CD4-positive, alpha-beta memory T cell (primary cell): ENCODE measurements at regions not wholly inside any gene's neighbourhood (a gene's known extent, or its start where the extent isn't known, plus 50 kb on each side); places are given as distances from the start of the nearest gene placed in this dataset.

Experiments
- CTCF ChIA-PET: fragments of 350-600 bp; sonication (Branson Sonifier 250); formaldehyde crosslinking; loops from one replicate; lab custom pipeline; 2021; ENCODE audit warnings: inconsistent platforms; ENCODE audit not compliant: partially characterized antibody; lab: Charles Lee
- POLR2A ChIA-PET: fragments of 350-600 bp; sonication (Branson Sonifier 250); formaldehyde crosslinking; loops from one replicate; lab custom pipeline; 2021; ENCODE audit not compliant: partially characterized antibody; lab: Charles Lee
- DNase-seq, 5 donors: peaks; one replicate each; pipeline versions ENCODE4 v3.0.0 to v3.0.0-alpha.2; 2020 to 2022; ENCODE audit warnings: mixed read lengths in 1 of 5
- H3K27ac ChIP-seq: one replicate; pipeline ENCODE4 v1.7.0; 2013; ENCODE audit warnings: low read depth, low read length
- H3K27me3 ChIP-seq: 2 replicates; pipeline ENCODE4 v1.7.0; 2013; ENCODE audit warnings: mild to moderate bottlenecking, low read length, moderate library complexity; ENCODE audit not compliant: insufficient read depth
- H3K36me3 ChIP-seq: 2 replicates; pipeline ENCODE4 v1.7.0; 2013; ENCODE audit warnings: mild to moderate bottlenecking, low read length, moderate library complexity; ENCODE audit not compliant: insufficient read depth
- H3K4me1 ChIP-seq: 2 replicates; pipeline ENCODE4 v1.7.0; 2013; ENCODE audit warnings: mild to moderate bottlenecking, low read length, moderate library complexity; ENCODE audit not compliant: insufficient read depth
- H3K4me3 ChIP-seq, 2 donors: one replicate each; pipeline ENCODE4 v1.7.0; 2013; ENCODE audit warnings: low read length in 2 of 2, mild to moderate bottlenecking in 1 of 2
- H3K9me3 ChIP-seq, 2 donors: one replicate each; pipeline ENCODE4 v1.7.0; 2013; ENCODE audit warnings: low read length in 2 of 2, control low read depth in 1 of 2; ENCODE audit not compliant: control insufficient read depth in 1 of 2
- H3K27ac Mint-ChIP-seq, 7 donors: one replicate each; pipeline ENCODE4 v1.8.0; 2020 to 2021; ENCODE audit warnings: mixed read lengths in 7 of 7, mild to moderate bottlenecking in 6 of 7, inconsistent platforms in 3 of 7, moderate library complexity in 3 of 7
- H3K27me3 Mint-ChIP-seq, 2 donors: one replicate each; pipeline ENCODE4 v1.8.0; 2020 to 2021; ENCODE audit warnings: mixed read lengths in 2 of 2
- H3K36me3 Mint-ChIP-seq, 2 donors: one replicate each; pipeline ENCODE4 v1.8.0; 2020 to 2021; ENCODE audit warnings: mixed read lengths in 2 of 2, inconsistent platforms in 1 of 2, mild to moderate bottlenecking in 1 of 2
- H3K4me1 Mint-ChIP-seq, 4 donors: one replicate each; pipeline ENCODE4 v1.8.0; 2020 to 2021; ENCODE audit warnings: mixed read lengths in 4 of 4, mild to moderate bottlenecking in 1 of 4
- H3K4me3 Mint-ChIP-seq, 8 donors: one replicate each; pipeline ENCODE4 v1.8.0; 2020 to 2021; ENCODE audit warnings: mixed read lengths in 8 of 8, mild to moderate bottlenecking in 7 of 8, moderate library complexity in 6 of 8, inconsistent platforms in 3 of 8
- H3K9me3 Mint-ChIP-seq, 8 donors: one replicate each; pipeline ENCODE4 v1.8.0; 2020 to 2021; ENCODE audit warnings: mixed read lengths in 8 of 8, mild to moderate bottlenecking in 5 of 8, inconsistent platforms in 3 of 8, moderate library complexity in 1 of 8
- intact Hi-C: fragments of 100-400 bp; cut with micrococcal nuclease; formaldehyde crosslinking; loops from one replicate; pipeline ENCODE4 v1.15.1; 2023

- no peaks in the 10 kb centered on the region for H3K36me3 ChIP-seq
- H3K27me3 Mint-ChIP-seq: no peaks in the 10 kb centered on the region
- CTCF ChIA-PET: interaction anchor here (1.0 kb wide), 1 partner anchor 28 kb away, joined by 3 read pairs; no protein-coding TSS in a partner anchor
Observed at GRCh38 chr15:35727627-35728026, 181.7 kb upstream of the DPH6 start.

GRCh38 chr15:35728219-35728940, 182.4 kb upstream of the DPH6 start:
- H3K4me1 Mint-ChIP-seq: no peaks in the 10 kb centered on the region
- no peaks in the 10 kb centered on the region for H3K36me3 Mint-ChIP-seq
- DNase-seq: no peak
- Histone ChIP-seq H3K9me3 (no peaks in the 10 kb centered on the region), H3K36me3 (no peaks in the 10 kb centered on the region), H3K4me3 (no peak overlapping the region), H3K4me1 (no peaks in the 10 kb centered on the region), H3K27ac (no peak overlapping the region), H3K27me3 (no peaks in the 10 kb centered on the region)
- H3K9me3 Mint-ChIP-seq: peaks cover 0 to 5% (median 0%) of the 10 kb centered on the region in 8 donors
- CTCF ChIA-PET: no interaction called here
- H3K4me3 Mint-ChIP-seq: no peak overlapping the region
- POLR2A ChIA-PET: no interaction called here
- no peaks in the 10 kb centered on the region for H3K27me3 Mint-ChIP-seq
- H3K27ac Mint-ChIP-seq: no peak overlapping the region
- intact Hi-C loops: no loop called here

More at GRCh38 chr15:35727627-35728026, 181.7 kb upstream of the DPH6 start:
- no peak overlapping the region for H3K4me3 ChIP-seq
- intact Hi-C loops: no loop called here
- no peak overlapping the region for H3K27ac ChIP-seq
- Mint-ChIP-seq H3K36me3 (no peaks in the 10 kb centered on the region), H3K4me1 (no peaks in the 10 kb centered on the region), H3K27ac (no peak overlapping the region), H3K9me3 (peaks cover 0 to 5% (median 0%) of the 10 kb centered on the region in 8 donors), H3K4me3 (no peak overlapping the region)
- H3K27me3 ChIP-seq: no peaks in the 10 kb centered on the region
- DNase-seq: no peak
- POLR2A ChIA-PET: no interaction called here
- no peaks in the 10 kb centered on the region for H3K9me3 ChIP-seq
- no peaks in the 10 kb centered on the region for H3K4me1 ChIP-seq

GRCh38 chr15:35736150-35736549, 190.2 kb upstream of the DPH6 start:
- ChIA-PET POLR2A (no interaction called here), CTCF (no interaction called here)
- Histone ChIP-seq H3K36me3 (no peaks in the 10 kb centered on the region), H3K9me3 (no peaks in the 10 kb centered on the region), H3K27ac (no peak overlapping the region), H3K27me3 (no peaks in the 10 kb centered on the region), H3K4me3 (no peak overlapping the region), H3K4me1 (no peaks in the 10 kb centered on the region)
- no peak for DNase-seq
- H3K4me3 Mint-ChIP-seq: no peak overlapping the region
- peaks cover 0 to 3% of the 10 kb centered on the region in 2 donors for H3K27me3 Mint-ChIP-seq
- H3K27ac Mint-ChIP-seq: no peak overlapping the region
- no peaks in the 10 kb centered on the region for H3K4me1 Mint-ChIP-seq
- H3K9me3 Mint-ChIP-seq: peaks cover 0 to 3% (median 0%) of the 10 kb centered on the region in 8 donors
- intact Hi-C loops: no loop called here
- no peaks in the 10 kb centered on the region for H3K36me3 Mint-ChIP-seq

GRCh38 chr15:35737441-35737840, 191.5 kb upstream of the DPH6 start:
- Histone ChIP-seq H3K4me1 (no peaks in the 10 kb centered on the region), H3K9me3 (no peaks in the 10 kb centered on the region), H3K36me3 (no peaks in the 10 kb centered on the region), H3K4me3 (no peak overlapping the region), H3K27me3 (no peaks in the 10 kb centered on the region), H3K27ac (no peak overlapping the region)
- H3K9me3 Mint-ChIP-seq: peaks cover 0 to 3% (median 0%) of the 10 kb centered on the region in 8 donors
- H3K27me3 Mint-ChIP-seq: peaks cover 0 to 3% of the 10 kb centered on the region in 2 donors
- DNase-seq: no peak
- intact Hi-C loops: no loop called here
- no peaks in the 10 kb centered on the region for H3K36me3 Mint-ChIP-seq
- ChIA-PET POLR2A (no interaction called here), CTCF (interaction anchor here (1.4 kb wide), 1 partner anchor 14 kb away, joined by 7 read pairs; no protein-coding TSS in a partner anchor)
- no peak overlapping the region for H3K27ac Mint-ChIP-seq
- no peak overlapping the region for H3K4me3 Mint-ChIP-seq
- no peaks in the 10 kb centered on the region for H3K4me1 Mint-ChIP-seq

GRCh38 chr15:35738370-35738769, 192.4 kb upstream of the DPH6 start:
- CTCF ChIA-PET: interaction anchor here (0.6 to 1.4 kb wide), 2 partner anchors 13 to 1177 kb away, joined by 3 to 7 read pairs; no protein-coding TSS in a partner anchor
- H3K4me1 ChIP-seq: no peaks in the 10 kb centered on the region
- DNase-seq: no peak
- H3K4me3 ChIP-seq: no peak overlapping the region
- intact Hi-C loops: no loop called here
- no peak overlapping the region for H3K27ac ChIP-seq
- Mint-ChIP-seq H3K4me3 (no peak overlapping the region), H3K4me1 (no peaks in the 10 kb centered on the region), H3K27me3 (peaks cover 0 to 3% of the 10 kb centered on the region in 2 donors), H3K36me3 (no peaks in the 10 kb centered on the region), H3K27ac (no peak overlapping the region), H3K9me3 (peaks cover 0 to 4% (median 1%) of the 10 kb centered on the region in 8 donors)
- H3K27me3 ChIP-seq: no peaks in the 10 kb centered on the region
- no peaks in the 10 kb centered on the region for H3K9me3 ChIP-seq
- POLR2A ChIA-PET: no interaction called here
- no peaks in the 10 kb centered on the region for H3K36me3 ChIP-seq

GRCh38 chr15:35740761-35741160, 194.8 kb upstream of the DPH6 start:
- ChIA-PET CTCF (interaction anchor here (0.8 to 2.8 kb wide), 2 partner anchors 10 to 15 kb away, joined by 4 to 18 read pairs; no protein-coding TSS in a partner anchor), POLR2A (no interaction called here)
- intact Hi-C loops: no loop called here
- Mint-ChIP-seq H3K9me3 (peaks cover 0 to 4% (median 1%) of the 10 kb centered on the region in 8 donors), H3K27ac (no peak overlapping the region), H3K36me3 (no peaks in the 10 kb centered on the region), H3K4me1 (no peaks in the 10 kb centered on the region), H3K27me3 (peaks cover 4 to 6% of the 10 kb centered on the region in 2 donors), H3K4me3 (no peak overlapping the region)
- Histone ChIP-seq H3K4me3 (no peak overlapping the region), H3K27ac (no peak overlapping the region), H3K4me1 (no peaks in the 10 kb centered on the region), H3K27me3 (no peaks in the 10 kb centered on the region), H3K36me3 (no peaks in the 10 kb centered on the region), H3K9me3 (no peaks in the 10 kb centered on the region)
- no peak for DNase-seq

GRCh38 chr15:35741395-35741794, 195.4 kb upstream of the DPH6 start:
- no peaks in the 10 kb centered on the region for H3K36me3 Mint-ChIP-seq
- H3K4me1 Mint-ChIP-seq: no peaks in the 10 kb centered on the region
- ChIA-PET POLR2A (no interaction called here), CTCF (interaction anchor here (2.8 kb wide), 1 partner anchor 9 kb away, joined by 18 read pairs; no protein-coding TSS in a partner anchor)
- H3K9me3 Mint-ChIP-seq: peaks cover 0 to 4% (median 1%) of the 10 kb centered on the region in 8 donors
- H3K4me1 ChIP-seq: no peaks in the 10 kb centered on the region
- intact Hi-C loops: no loop called here
- no peak overlapping the region for H3K27ac ChIP-seq
- no peak overlapping the region for H3K4me3 Mint-ChIP-seq
- H3K27ac Mint-ChIP-seq: no peak overlapping the region
- no peaks in the 10 kb centered on the region for H3K27me3 ChIP-seq
- H3K36me3 ChIP-seq: no peaks in the 10 kb centered on the region
- no peaks in the 10 kb centered on the region for H3K9me3 ChIP-seq
- H3K27me3 Mint-ChIP-seq: peaks cover 4 to 8% of the 10 kb centered on the region in 2 donors
- no peak overlapping the region for H3K4me3 ChIP-seq
- DNase-seq: no peak
